Neutrophil (primary cell): ENCODE measurements at regions not wholly inside any gene's neighbourhood (a gene's known extent, or its start where the extent isn't known, plus 50 kb on each side); places are given as distances from the start of the nearest gene placed in this dataset.

Experiments
- H3K27ac ChIP-seq: fragments of 200-600 bp; sonication (generic); 2 replicates; pipeline ENCODE4 v1.5.1; 2016; ENCODE audit warnings: mild to moderate bottlenecking, moderate library complexity
- H3K27me3 ChIP-seq: fragments of 200-600 bp; sonication (generic); 2 replicates; pipeline ENCODE4 v1.6.0; 2016; ENCODE audit warnings: mild to moderate bottlenecking
- H3K36me3 ChIP-seq: fragments of 200-600 bp; sonication (generic); 2 replicates; pipeline ENCODE4 v1.5.1; 2017
- H3K4me1 ChIP-seq, 2 experiments: fragments of 200-600 bp in 1 of 2; sonication (generic) in 1 of 2; 1 replicate in 1 of 2; 2 replicates in 1 of 2; pipeline versions ENCODE4 v1.5.1 to v1.6.1; 2013 to 2016; ENCODE audit warnings: low read depth in 1 of 2, low read length in 1 of 2, mild to moderate bottlenecking in 1 of 2, moderate library complexity in 1 of 2; ENCODE audit not compliant: control insufficient read depth in 1 of 2, insufficient read depth in 1 of 2
- H3K4me3 ChIP-seq, 2 experiments: fragments of 200-600 bp in 1 of 2; sonication (generic) in 1 of 2; 1 replicate in 1 of 2; 2 replicates in 1 of 2; pipeline ENCODE4 v1.5.1; 2013 to 2016; ENCODE audit warnings: low read depth in 1 of 2, low read length in 1 of 2, mild to moderate bottlenecking in 1 of 2, moderate library complexity in 1 of 2
- H3K9me3 ChIP-seq: fragments of 200-600 bp; sonication (generic); 2 replicates; pipeline ENCODE4 v1.5.1; 2016
- TF ChIP-seq, protein P1 (sequence below): fragments of 200-600 bp; sonication (generic); IDR thresholded peaks from 2 replicates; pipeline ENCODE4 v1.5.1; 2016; ENCODE audit warnings: antibody characterized with exemption

DNA sequence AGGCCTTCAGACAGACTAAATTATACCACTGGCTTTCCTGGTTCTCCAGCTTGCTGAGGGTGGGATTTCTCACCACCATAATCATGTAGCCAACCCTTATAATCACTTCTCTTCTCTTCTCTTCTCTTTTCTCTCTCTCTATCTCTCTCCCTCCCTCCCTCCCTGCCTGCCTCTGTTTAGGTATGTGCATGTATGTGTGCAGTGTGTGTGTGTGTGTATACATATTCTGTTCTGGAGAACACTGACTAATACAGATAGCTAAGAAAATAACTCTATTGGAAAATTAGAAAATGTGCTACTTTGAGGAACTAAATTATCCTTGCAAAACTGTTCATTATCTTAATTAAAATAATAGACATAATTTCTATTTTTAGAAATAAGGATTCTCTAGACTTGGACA is 118.6 kb upstream of the GADL1 start:
- H3K4me3 ChIP-seq, result no peak overlapping the region
- H3K27ac ChIP-seq, result no peak overlapping the region
- no peaks in the 10 kb centered on the region for H3K9me3 ChIP-seq
- H3K36me3 ChIP-seq, result no peaks in the 10 kb centered on the region
- TF ChIP-seq, protein P1, sequence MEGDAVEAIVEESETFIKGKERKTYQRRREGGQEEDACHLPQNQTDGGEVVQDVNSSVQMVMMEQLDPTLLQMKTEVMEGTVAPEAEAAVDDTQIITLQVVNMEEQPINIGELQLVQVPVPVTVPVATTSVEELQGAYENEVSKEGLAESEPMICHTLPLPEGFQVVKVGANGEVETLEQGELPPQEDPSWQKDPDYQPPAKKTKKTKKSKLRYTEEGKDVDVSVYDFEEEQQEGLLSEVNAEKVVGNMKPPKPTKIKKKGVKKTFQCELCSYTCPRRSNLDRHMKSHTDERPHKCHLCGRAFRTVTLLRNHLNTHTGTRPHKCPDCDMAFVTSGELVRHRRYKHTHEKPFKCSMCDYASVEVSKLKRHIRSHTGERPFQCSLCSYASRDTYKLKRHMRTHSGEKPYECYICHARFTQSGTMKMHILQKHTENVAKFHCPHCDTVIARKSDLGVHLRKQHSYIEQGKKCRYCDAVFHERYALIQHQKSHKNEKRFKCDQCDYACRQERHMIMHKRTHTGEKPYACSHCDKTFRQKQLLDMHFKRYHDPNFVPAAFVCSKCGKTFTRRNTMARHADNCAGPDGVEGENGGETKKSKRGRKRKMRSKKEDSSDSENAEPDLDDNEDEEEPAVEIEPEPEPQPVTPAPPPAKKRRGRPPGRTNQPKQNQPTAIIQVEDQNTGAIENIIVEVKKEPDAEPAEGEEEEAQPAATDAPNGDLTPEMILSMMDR, result no peak
- H3K4me1 ChIP-seq, result peaks cover 13 to 27% of the 10 kb centered on the region in 2 experiments
- no peaks in the 10 kb centered on the region for H3K27me3 ChIP-seq

DNA sequence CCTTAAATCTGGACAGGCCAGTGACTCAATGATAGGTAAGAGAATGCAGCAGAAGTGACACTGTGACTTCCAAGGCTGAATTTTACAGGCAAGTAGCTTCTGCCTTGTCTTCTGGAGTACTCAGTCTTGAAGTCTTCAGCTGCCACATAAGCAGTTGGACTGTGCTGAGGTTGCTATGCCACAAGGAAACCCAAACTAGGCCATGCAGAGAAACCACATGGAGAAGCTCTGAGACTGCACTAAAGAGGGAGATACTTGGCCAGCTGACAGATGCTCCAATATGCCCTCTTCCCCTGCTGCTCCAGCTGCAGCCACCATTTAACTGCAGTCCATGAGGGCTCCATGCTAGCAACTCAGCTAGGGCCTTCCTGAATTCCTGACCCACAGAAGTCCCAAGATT is 119.4 kb upstream of the GADL1 start:
- H3K27me3 ChIP-seq, result no peaks in the 10 kb centered on the region
- no peaks in the 10 kb centered on the region for H3K9me3 ChIP-seq
- TF ChIP-seq, protein P1, result no peak
- no peaks in the 10 kb centered on the region for H3K36me3 ChIP-seq
- H3K4me1 ChIP-seq, result peaks cover 13 to 30% of the 10 kb centered on the region in 2 experiments
- no peak overlapping the region for H3K27ac ChIP-seq
- no peak overlapping the region for H3K4me3 ChIP-seq

DNA sequence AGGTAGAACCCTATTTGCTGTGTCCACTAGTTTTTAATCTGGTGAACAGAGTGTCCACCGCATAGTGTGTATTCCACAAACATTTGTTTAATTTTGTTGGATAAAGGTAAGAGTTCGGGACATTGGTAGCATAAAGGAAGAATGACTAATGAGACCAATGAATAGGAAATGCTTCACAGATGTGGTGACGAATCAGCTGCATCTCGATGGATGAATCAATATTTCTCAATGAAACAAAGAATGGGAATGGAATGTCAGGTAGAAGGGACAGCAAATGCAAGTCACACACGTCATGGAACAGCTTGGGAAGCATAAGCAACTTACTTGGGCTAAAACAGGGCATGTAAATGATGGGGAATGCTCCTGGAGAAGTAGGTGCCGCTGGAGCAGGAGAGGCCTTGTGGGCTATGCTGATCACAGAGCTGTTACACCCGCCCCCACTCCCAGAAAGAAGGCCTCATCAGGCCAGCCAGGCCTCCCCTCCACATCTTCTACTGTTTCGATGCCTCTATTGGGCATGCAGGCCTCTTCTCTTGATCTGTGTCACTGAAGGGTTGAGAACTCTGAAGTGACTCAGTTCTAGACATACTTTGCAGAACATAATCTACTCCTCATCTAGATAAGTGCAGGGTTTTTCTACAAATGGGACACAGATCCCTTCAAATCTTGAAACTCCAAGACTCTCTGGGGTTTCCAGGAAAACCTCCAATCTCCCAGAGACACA is 120.0 kb upstream of the GADL1 start:
- no peak overlapping the region for H3K4me3 ChIP-seq
- H3K9me3 ChIP-seq, result no peaks in the 10 kb centered on the region
- TF ChIP-seq, protein P1, result no peak
- H3K36me3 ChIP-seq, result no peaks in the 10 kb centered on the region
- peaks cover 13 to 28% of the 10 kb centered on the region in 2 experiments for H3K4me1 ChIP-seq
- no peaks in the 10 kb centered on the region for H3K27me3 ChIP-seq
- H3K27ac ChIP-seq, result no peak overlapping the region

DNA sequence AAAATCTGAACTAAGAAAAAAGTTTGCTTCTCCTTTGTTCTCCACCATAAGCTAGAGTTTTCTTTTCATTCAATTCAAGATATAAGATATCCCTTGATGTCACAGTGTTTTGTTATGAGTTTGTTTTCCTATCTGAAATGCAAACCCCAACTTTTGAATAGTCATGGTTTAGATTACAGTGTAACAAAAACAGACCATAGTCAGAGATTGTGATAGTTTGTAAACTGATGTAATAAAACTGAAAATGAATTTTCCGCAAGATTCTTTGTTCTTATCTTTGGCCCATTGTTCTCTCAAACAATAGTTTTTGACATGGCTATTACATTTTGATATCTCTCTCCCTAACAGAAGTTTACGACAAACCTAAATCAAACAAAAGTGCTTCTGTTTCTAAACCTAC is 121.7 kb upstream of the GADL1 start:
- Histone ChIP-seq H3K27me3 (no peaks in the 10 kb centered on the region), H3K4me1 (peaks cover 6 to 13% of the 10 kb centered on the region in 2 experiments), H3K9me3 (no peaks in the 10 kb centered on the region), H3K36me3 (no peaks in the 10 kb centered on the region), H3K27ac (no peak overlapping the region), H3K4me3 (no peak overlapping the region)
- TF ChIP-seq, protein P1, result no peak

DNA sequence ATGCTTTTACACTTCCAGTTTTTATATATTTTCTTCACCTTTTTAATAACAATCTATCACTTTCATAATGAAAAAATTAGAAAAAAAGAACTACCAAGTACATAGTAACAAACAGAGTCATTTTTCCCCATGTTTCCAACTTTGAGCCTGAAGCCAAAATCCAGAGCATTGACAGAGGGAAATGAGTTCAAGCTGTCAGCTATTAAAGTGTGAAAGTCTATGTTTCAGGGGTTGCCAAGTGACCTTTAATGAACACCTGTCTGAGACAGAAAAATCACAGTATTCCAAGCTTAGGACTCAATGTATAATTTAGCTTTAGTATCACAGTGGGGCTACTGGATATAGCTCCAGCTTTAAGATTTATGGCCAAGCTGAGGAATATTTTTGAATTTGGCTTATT is 128.3 kb upstream of the GADL1 start:
- H3K9me3 ChIP-seq, result no peaks in the 10 kb centered on the region
- H3K36me3 ChIP-seq, result no peaks in the 10 kb centered on the region
- no peaks in the 10 kb centered on the region for H3K27me3 ChIP-seq
- TF ChIP-seq, protein P1, result no peak
- no peak overlapping the region for H3K27ac ChIP-seq
- H3K4me1 ChIP-seq, result peaks cover 17 to 29% of the 10 kb centered on the region in 2 experiments
- H3K4me3 ChIP-seq, result no peak overlapping the region
